HG03439 (cell line): ENCODE measurements at regions not wholly inside any gene's neighbourhood (a gene's known extent, or its start where the extent isn't known, plus 50 kb on each side); places are given as distances from the start of the nearest gene placed in this dataset.
A peak's percentile ranks its signal among the peaks of the same experiment; 100 is the strongest.

ENCODE experiments used
- ATAC-seq: cut with Tn5 transposase; IDR thresholded peaks from one replicate; pipeline ENCODE4 v1.9.1; 2021; ENCODE audit warnings: mild to moderate bottlenecking, moderate library complexity; ENCODE audit not compliant: unreplicated experiment

- ATAC-seq = no peak
Measured at GRCh38 chr1:55712148-55712547, 497.0 kb upstream of the USP24 start.

GRCh38 chr1:55708781-55709180 is 493.6 kb upstream of the USP24 start:
- no peak for ATAC-seq

- ATAC-seq = no peak
Measured at GRCh38 chr1:55707846-55708245, 492.7 kb upstream of the USP24 start.

- ATAC-seq = no peak
Measured at GRCh38 chr1:55707196-55707595, 492.0 kb upstream of the USP24 start.

- ATAC-seq = no peak
Measured at GRCh38 chr1:55706397-55706796, 491.2 kb upstream of the USP24 start.

- no peak for ATAC-seq
Measured at GRCh38 chr1:55703726-55704363, 488.7 kb upstream of the USP24 start.

GRCh38 chr1:55702064-55702463 is 486.9 kb upstream of the USP24 start:
- ATAC-seq = peak; percentile 59

- no peak for ATAC-seq
Measured at GRCh38 chr1:55700359-55701130, 485.4 kb upstream of the USP24 start.

- ATAC-seq = no peak
Measured at GRCh38 chr1:55699228-55699627, 484.1 kb upstream of the USP24 start.

GRCh38 chr1:55697997-55698535 is 482.9 kb upstream of the USP24 start:
- ATAC-seq = no peak

- ATAC-seq = no peak
Measured at GRCh38 chr1:55696891-55697290, 481.7 kb upstream of the USP24 start.

- ATAC-seq = no peak
Measured at GRCh38 chr1:55696181-55696754, 481.1 kb upstream of the USP24 start.

- no peak for ATAC-seq
Measured at GRCh38 chr1:55695552-55695951, 480.4 kb upstream of the USP24 start.

GRCh38 chr1:55695151-55695550 is 480.0 kb upstream of the USP24 start:
- ATAC-seq = no peak

- ATAC-seq = no peak
Measured at GRCh38 chr1:55694310-55694801, 479.2 kb upstream of the USP24 start.

GRCh38 chr1:55692726-55693125 is 477.6 kb upstream of the USP24 start:
- no peak for ATAC-seq

GRCh38 chr1:55690366-55690765 is 475.2 kb upstream of the USP24 start:
- ATAC-seq = no peak

- ATAC-seq = no peak
Measured at GRCh38 chr1:55689800-55690199, 474.6 kb upstream of the USP24 start.

GRCh38 chr1:55685560-55685959 is 470.4 kb upstream of the USP24 start:
- ATAC-seq = no peak

- no peak for ATAC-seq
Measured at GRCh38 chr1:55684131-55684650, 469.0 kb upstream of the USP24 start.

- no peak for ATAC-seq
Measured at GRCh38 chr1:55682198-55682597, 467.0 kb upstream of the USP24 start.

GRCh38 chr1:55679971-55680370 is 464.8 kb upstream of the USP24 start:
- no peak for ATAC-seq
